Left lung (tissue), 4 donors: ENCODE measurements at regions not wholly inside any gene's neighbourhood (a gene's known extent, or its start where the extent isn't known, plus 50 kb on each side); places are given as distances from the start of the nearest gene placed in this dataset.

ENCODE experiments used
- ATAC-seq: fragments of 200-7000 bp; cut with Tn5 transposase; one replicate; pipeline ENCODE4 v1.9.1; 2020; ENCODE audit warnings: moderate library complexity
- DNase-seq, 4 donors: peaks; one replicate each; pipeline ENCODE4 v3.0.0-alpha.2; 2013 to 2020
- H3K27ac ChIP-seq, 2 donors: fragments of 200-600 bp; sonication (generic) in 1 of 2; one replicate each; pipeline versions ENCODE4 v1.5.0 to v1.8.0; 2020 to 2021
- H3K27me3 ChIP-seq, 2 donors: fragments of 200-600 bp; sonication (generic) in 1 of 2; one replicate each; pipeline versions ENCODE4 v1.5.0 to v1.8.0; 2020 to 2021
- H3K36me3 ChIP-seq, 2 donors: fragments of 200-600 bp; sonication (generic) in 1 of 2; one replicate each; pipeline versions ENCODE4 v1.5.0 to v1.8.0; 2020 to 2021
- H3K4me1 ChIP-seq, 2 donors: fragments of 200-600 bp; one replicate each; pipeline ENCODE4 v1.8.0; 2021
- H3K4me3 ChIP-seq, 2 donors: fragments of 200-600 bp; sonication (generic) in 1 of 2; one replicate each; pipeline versions ENCODE4 v1.5.0 to v1.8.0; 2020 to 2021; ENCODE audit warnings: mild to moderate bottlenecking in 1 of 2
- H3K9me3 ChIP-seq, 2 donors: fragments of 200-600 bp; sonication (generic) in 1 of 2; one replicate each; pipeline versions ENCODE4 v1.5.0 to v1.8.0; 2020 to 2021
- CTCF ChIP-seq, 2 donors: fragments of 200-600 bp; sonication (generic) in 1 of 2; IDR thresholded peaks; one replicate each; pipeline versions ENCODE4 v1.5.0 to v1.8.0; 2021; ENCODE audit warnings: antibody characterized with exemption in 2 of 2
- intact Hi-C, 2 donors: fragments of 100-400 bp; cut with DNase I; formaldehyde crosslinking; loops; one replicate each; pipeline versions ENCODE4 v1.11.2 to v1.14.2; 2022
- donor health status: DM: no; HTN: yes; CAD: no.
- donor health status: DM: no; HTN: no; CAD: no.

DNA sequence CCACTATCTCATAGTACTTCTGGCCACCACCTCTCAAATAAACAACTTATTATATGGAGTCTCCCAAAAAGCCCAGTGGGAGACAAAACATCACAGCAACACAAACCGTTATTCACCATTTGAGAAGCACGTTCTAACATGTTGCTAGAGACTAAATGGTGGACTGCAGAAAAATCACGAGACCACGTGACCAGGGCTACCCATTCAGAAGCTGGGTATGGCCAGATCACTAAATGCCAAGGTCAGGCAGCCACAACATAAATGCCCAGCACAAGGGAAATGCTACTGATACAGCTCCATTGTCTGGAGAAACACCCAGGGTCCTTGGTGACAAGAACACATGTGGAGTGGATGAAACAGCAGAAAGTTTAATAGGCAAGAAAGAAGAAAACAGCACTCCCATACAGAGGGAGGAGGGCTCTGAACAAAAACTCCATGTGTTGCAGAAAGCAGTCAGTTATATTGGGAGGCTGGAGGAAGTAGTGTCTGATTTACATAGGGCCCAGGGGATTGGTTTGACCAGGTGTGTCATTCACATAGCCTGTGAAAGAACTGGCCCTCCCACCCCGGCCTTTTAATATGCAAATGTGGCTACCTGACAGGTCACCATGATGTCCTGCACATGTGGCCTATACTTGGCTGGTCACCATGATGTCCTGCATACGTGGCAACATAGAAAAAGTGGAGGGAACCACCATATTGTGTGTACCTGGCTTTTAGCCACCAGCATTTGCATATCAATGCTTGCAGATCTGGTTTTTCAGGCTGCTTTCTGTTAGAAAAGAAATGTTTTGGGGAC lies 97.2 kb downstream of the TRIM36 start:
- no peak overlapping the region for H3K4me3 ChIP-seq
- no peak overlapping the region for H3K27ac ChIP-seq
- no peak for TF ChIP-seq CTCF (IDR thresholded peaks at IDR 0.05)
- H3K9me3 ChIP-seq: no peaks in the 10 kb centered on the region
- DNase-seq (peak in 1 of 4 donors; percentile 35), ATAC-seq (no peak)
- no peaks in the 10 kb centered on the region for H3K36me3 ChIP-seq
- intact Hi-C loops: no loop called here
- no peaks in the 10 kb centered on the region for H3K4me1 ChIP-seq
- peaks cover 0 to 4% of the 10 kb centered on the region in 2 donors for H3K27me3 ChIP-seq

DNA sequence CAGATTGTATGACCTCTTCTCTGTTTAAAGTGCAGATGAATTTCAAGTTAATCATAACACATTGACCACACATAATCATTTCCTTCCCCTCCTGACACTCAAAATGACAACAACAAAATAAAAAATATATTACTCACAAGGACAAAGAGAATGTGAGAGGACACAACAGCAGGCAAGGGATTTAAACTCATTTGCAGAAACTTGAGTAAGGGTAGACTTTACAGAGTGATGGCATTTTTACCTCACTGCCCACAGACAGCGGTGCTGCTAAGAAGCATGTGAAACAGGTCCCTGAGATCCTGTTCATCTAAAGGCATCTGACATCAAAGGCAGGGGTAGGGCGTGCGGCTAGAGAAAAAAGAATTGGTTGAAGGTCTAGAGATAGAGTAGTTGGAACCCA lies 99.0 kb downstream of the TRIM36 start:
- Histone ChIP-seq H3K36me3 (no peaks in the 10 kb centered on the region), H3K4me3 (no peak overlapping the region), H3K4me1 (no peaks in the 10 kb centered on the region), H3K27ac (no peak overlapping the region), H3K27me3 (peaks cover 0 to 4% of the 10 kb centered on the region in 2 donors), H3K9me3 (no peaks in the 10 kb centered on the region)
- DNase-seq: no peak
- intact Hi-C loops: no loop called here
- ATAC-seq: no peak
- no peak for TF ChIP-seq CTCF (IDR thresholded peaks at IDR 0.05)

DNA sequence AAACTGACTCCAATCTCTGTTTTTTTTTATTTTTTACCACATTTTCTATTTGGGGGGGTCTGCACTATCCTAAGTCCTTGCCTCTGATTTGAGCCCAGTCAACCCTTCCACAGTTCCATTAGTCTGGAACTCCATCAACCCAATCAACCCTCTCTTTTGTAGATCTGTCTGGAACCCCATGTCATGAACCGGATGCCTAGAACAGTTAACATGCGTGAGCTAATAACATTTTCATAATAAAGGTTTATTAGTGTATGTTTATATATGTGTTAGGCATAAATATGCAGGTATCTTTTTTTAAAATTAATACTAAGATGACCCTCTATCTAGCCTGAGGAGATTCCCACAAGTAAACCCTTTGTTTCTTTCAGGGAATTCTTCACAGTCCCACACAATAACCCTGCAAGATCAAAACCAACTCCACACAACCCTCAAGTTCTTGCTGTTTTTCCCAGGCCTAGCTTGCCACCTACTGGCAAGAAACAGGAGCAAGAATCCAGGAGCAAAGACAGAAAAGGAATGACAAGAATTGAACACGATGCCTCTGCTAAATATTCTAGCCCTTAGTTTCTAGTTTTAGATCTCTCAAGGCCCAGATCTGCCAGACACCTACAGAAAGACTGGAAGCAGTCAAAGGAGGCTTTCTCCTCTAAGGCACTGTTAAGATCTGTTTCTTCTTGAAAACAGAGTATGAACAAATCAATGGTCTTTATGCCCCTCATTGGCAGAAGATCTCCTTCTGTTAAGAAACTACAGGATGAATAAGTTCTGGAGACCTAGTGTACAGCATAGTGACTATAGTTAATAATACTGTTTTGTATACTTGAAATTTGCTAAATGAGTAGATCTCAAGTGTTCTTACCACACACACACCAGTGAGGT lies 100.4 kb downstream of the TRIM36 start:
- no peaks in the 10 kb centered on the region for H3K4me1 ChIP-seq
- no peak overlapping the region for H3K27ac ChIP-seq
- H3K27me3 ChIP-seq: peaks cover 0 to 4% of the 10 kb centered on the region in 2 donors
- H3K4me3 ChIP-seq: no peak overlapping the region
- H3K36me3 ChIP-seq: no peaks in the 10 kb centered on the region
- TF ChIP-seq CTCF (IDR thresholded peaks at IDR 0.05): peak; percentile 47 to 48
- ATAC-seq (peak; percentile 83), DNase-seq (peak in 2 of 4 donors; percentile 31 to 60)
- no peaks in the 10 kb centered on the region for H3K9me3 ChIP-seq
- intact Hi-C loops: no loop called here

DNA sequence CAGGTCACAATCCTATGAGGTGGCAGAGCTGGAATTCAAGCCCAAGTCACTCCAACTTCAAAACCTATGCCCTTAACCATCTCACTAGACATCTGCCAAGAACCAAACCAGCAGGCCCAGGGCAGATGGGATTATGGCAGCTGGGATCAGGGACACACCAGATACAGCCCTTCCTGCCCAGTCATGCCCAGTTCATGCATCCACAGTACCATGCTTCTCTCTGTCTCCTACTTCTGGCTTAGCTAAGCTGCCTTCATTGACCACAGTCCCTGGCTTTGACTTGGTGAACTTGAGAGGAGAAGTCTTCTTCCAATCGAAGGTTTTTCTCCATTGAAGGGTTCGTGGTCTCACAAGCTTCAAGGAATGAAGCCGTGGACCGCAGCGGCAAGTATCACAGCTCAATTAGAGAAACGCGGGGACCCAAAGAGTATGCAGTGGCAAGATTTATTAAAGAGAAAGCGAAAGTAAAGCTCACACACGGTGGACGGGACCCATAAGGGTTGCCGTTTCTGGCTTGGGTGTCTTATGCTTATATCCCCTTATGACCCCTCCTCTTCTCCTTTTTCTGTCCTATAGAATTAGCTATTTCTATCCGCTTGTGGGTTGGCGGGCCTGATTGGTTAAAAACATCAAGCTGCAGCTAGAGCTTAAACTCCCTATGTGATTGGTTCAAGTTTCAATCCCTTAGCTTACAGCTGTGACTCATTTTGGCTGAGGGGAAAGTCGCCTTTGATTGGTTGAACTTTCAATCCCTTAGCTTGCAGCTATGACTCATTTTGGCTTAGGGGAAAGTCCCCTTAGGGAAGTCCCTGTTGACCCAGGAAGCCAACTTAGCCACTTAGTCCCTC lies 101.2 kb downstream of the TRIM36 start:
- no peak for DNase-seq
- Histone ChIP-seq H3K27ac (no peak overlapping the region), H3K4me1 (no peaks in the 10 kb centered on the region), H3K9me3 (no peaks in the 10 kb centered on the region), H3K36me3 (no peaks in the 10 kb centered on the region), H3K27me3 (peaks cover 0 to 4% of the 10 kb centered on the region in 2 donors), H3K4me3 (no peak overlapping the region)
- no peak for TF ChIP-seq CTCF (IDR thresholded peaks at IDR 0.05)
- intact Hi-C loops: no loop called here
- ATAC-seq: no peak
